Endothelial cell of umbilical vein (primary cell): ENCODE measurements at regions not wholly inside any gene's neighbourhood (a gene's known extent, or its start where the extent isn't known, plus 50 kb on each side); places are given as distances from the start of the nearest gene placed in this dataset.
A peak's percentile ranks its signal among the peaks of the same experiment; 100 is the strongest.

ENCODE experiments used
- BruUV-seq: library from RNA; stranded (reverse); fragments of 400-500 nt; replicated peaks from 2 replicates; lab custom pipeline; 2021; lab: Mats Ljungman, UMichigan
- CTCF ChIA-PET: fragments of 300-600, 350-600 bp; sonication (Branson Sonifier 250); formaldehyde crosslinking; loops from one replicate; lab custom pipeline; 2021; ENCODE audit warnings: antibody characterized with exemption, inconsistent platforms; lab: Charles Lee
- POLR2A ChIA-PET: fragments of 300-600, 350-600 bp; sonication (Branson Sonifier 250); formaldehyde crosslinking; loops from one replicate; lab custom pipeline; 2021; ENCODE audit warnings: antibody characterized with exemption, inconsistent platforms; lab: Charles Lee
- DNase-seq: peaks from one replicate; pipeline ENCODE4 v3.0.0-alpha.2; 2011; ENCODE audit warnings: low read depth, low spot score
- FAIRE-seq: peaks from 2 replicates; lab custom pipeline; 2011; peaks lifted over from hg19 to GRCh38; lab: Jason Lieb, UNC
- H2AFZ ChIP-seq: 2 replicates; pipeline ENCODE4 v1.6.0; 2012; ENCODE audit warnings: low read depth, low read length, control low read depth, inconsistent platforms
- H3K27ac ChIP-seq: 2 replicates; pipeline ENCODE4 v1.5.1; 2011; ENCODE audit warnings: low read depth, mild to moderate bottlenecking, control low read depth, low read length, moderate library complexity; ENCODE audit not compliant: insufficient read depth
- H3K27me3 ChIP-seq, 2 experiments: 2 replicates each; pipeline versions ENCODE4 v1.6.0 to v1.6.1; 2011; ENCODE audit warnings: low read length in 2 of 2, mixed read lengths in 1 of 2; ENCODE audit not compliant: control insufficient read depth in 2 of 2, insufficient read depth in 2 of 2
- H3K36me3 ChIP-seq, 2 experiments: 2 replicates in 1 of 2; 3 replicates in 1 of 2; pipeline ENCODE4 v1.5.1; 2011; ENCODE audit warnings: low read length in 2 of 2, mild to moderate bottlenecking in 1 of 2, moderate library complexity in 1 of 2; ENCODE audit not compliant: control insufficient read depth in 2 of 2, insufficient read depth in 2 of 2; ENCODE audit errors: extremely low read depth in 1 of 2
- H3K4me1 ChIP-seq: 3 replicates; pipeline ENCODE4 v1.5.1; 2011; ENCODE audit warnings: mild to moderate bottlenecking, low read length; ENCODE audit not compliant: control insufficient read depth, insufficient read depth; ENCODE audit errors: extremely low read depth
- H3K4me2 ChIP-seq: 2 replicates; pipeline ENCODE4 v1.6.1; 2011; ENCODE audit warnings: low read length, control low read depth, mixed read lengths; ENCODE audit not compliant: insufficient read depth
- H3K4me3 ChIP-seq, 3 experiments: fragments of 200-600 bp in 1 of 3; sonication (generic), shearing (Covaris generic) in 1 of 3; replicated peaks in 1 of 3; 2 replicates each; pipeline ENCODE4 v1.5.1; 2011 to 2016; ENCODE audit warnings: control low read depth in 3 of 3, low read length in 3 of 3, mild to moderate bottlenecking in 2 of 3, inconsistent platforms in 1 of 3, low read depth in 1 of 3, moderate library complexity in 1 of 3; ENCODE audit not compliant: insufficient read depth in 1 of 3
- H3K79me2 ChIP-seq: 2 replicates; pipeline ENCODE4 v1.6.0; 2012; ENCODE audit warnings: low read length, inconsistent platforms; ENCODE audit not compliant: control insufficient read depth, insufficient read depth
- H3K9ac ChIP-seq: replicated peaks from 2 replicates; pipeline ENCODE3; 2011; ENCODE audit warnings: low read length, control low read depth; ENCODE audit not compliant: insufficient read depth; ENCODE audit errors: extremely low read depth
- H3K9me1 ChIP-seq: replicated peaks from 3 replicates; pipeline ENCODE4 v1.6.0; 2011; ENCODE audit warnings: mild to moderate bottlenecking, low read length; ENCODE audit not compliant: control insufficient read depth, insufficient read depth; ENCODE audit errors: extremely low read depth
- H3K9me3 ChIP-seq: replicated peaks from 2 replicates; pipeline ENCODE4 v1.5.1; 2012; ENCODE audit warnings: low read length, inconsistent platforms; ENCODE audit not compliant: control insufficient read depth, insufficient read depth
- H4K20me1 ChIP-seq: replicated peaks from 2 replicates; pipeline ENCODE3; 2011; ENCODE audit warnings: mild to moderate bottlenecking, low read length; ENCODE audit not compliant: control insufficient read depth, insufficient read depth; ENCODE audit errors: extremely low read depth
- EZH2 ChIP-seq: IDR thresholded peaks from 2 replicates; pipeline ENCODE4 v1.6.1; 2012; ENCODE audit warnings: borderline replicate concordance, low read depth, mild to moderate bottlenecking, moderate library complexity, low read length, inconsistent platforms; ENCODE audit not compliant: severe bottlenecking
- FOS ChIP-seq: IDR thresholded peaks from 2 replicates; pipeline ENCODE4 v1.6.1; 2011; ENCODE audit warnings: mild to moderate bottlenecking, low read length, moderate library complexity, borderline replicate concordance; ENCODE audit not compliant: insufficient read depth
- GATA2 ChIP-seq: IDR thresholded peaks from 2 replicates; pipeline ENCODE4 v1.7.0; 2011; ENCODE audit warnings: low read depth, mild to moderate bottlenecking, moderate library complexity, mixed read lengths, low read length; ENCODE audit not compliant: insufficient read length, insufficient read depth
- JUN ChIP-seq: IDR thresholded peaks from 2 replicates; pipeline ENCODE4 v1.6.1; 2011; ENCODE audit warnings: borderline replicate concordance, low read depth; ENCODE audit not compliant: insufficient read length, insufficient read depth
- MYC ChIP-seq: IDR thresholded peaks from one replicate; pipeline ENCODE4 v1.6.1; 2011; ENCODE audit warnings: mild to moderate bottlenecking, low read depth, low read length
- POLR2A ChIP-seq: IDR thresholded peaks from 2 replicates; pipeline ENCODE4 v1.6.1; 2012; ENCODE audit warnings: low read depth, mild to moderate bottlenecking, control low read depth, low read length
- POLR2AphosphoS5 ChIP-seq: IDR thresholded peaks from 2 replicates; pipeline ENCODE4 v1.6.1; 2012; ENCODE audit warnings: low read depth, mild to moderate bottlenecking, control low read depth, low read length, moderate library complexity; ENCODE audit not compliant: insufficient read depth
- dilution Hi-C: fragments of 300-500 bp; cut with MboI; formaldehyde crosslinking; loops from one replicate; pipeline ENCODE4 v1.15.0; 2019; ENCODE audit warnings: low sequenced_read_pairs; ENCODE audit not compliant: extremely low pct_ligation_motif_present
- intact Hi-C: fragments of 100-400 bp; cut with micrococcal nuclease; formaldehyde crosslinking; loops from one replicate; pipeline ENCODE4 v1.10.0; 2022
- TF ChIP-seq, protein P1 (sequence below): IDR thresholded peaks from 2 replicates; pipeline ENCODE4 v1.6.1; 2011; ENCODE audit not compliant: insufficient read depth, insufficient read length
- TF ChIP-seq, protein P2 (sequence below), 2 donors: IDR thresholded peaks; 1 replicate in 1 of 2; 2 replicates in 1 of 2; pipeline ENCODE4 v1.5.1; 2011; ENCODE audit warnings: low read length in 2 of 2, mild to moderate bottlenecking in 2 of 2, moderate library complexity in 2 of 2, control low read depth in 1 of 2, inconsistent platforms in 1 of 2, low read depth in 1 of 2; ENCODE audit not compliant: insufficient read depth in 1 of 2; ENCODE audit errors: extremely low read depth in 1 of 2

DNA sequence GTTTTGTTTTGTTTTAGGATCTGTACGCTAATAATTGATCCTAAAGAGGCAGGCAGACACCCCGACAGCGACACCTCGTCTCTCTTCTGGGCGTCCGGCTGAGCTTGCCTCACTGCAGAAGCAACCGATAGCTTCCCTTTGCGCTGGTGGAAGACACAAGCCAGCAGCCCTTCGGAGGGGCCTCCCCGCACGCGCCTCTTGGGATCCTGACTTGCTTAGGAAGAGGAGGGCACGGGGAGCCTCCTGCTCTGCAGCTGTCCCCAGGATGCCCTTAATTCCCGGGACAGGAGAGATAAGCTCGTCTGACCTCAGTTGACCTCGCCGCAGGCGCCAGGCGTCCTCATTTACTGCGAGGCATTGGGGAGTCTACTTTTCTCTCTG is 94.0 kb downstream of the CD83 start:
- Histone ChIP-seq H3K79me2 (no peaks in the 10 kb centered on the region), H3K9me3 (no peaks in the 10 kb centered on the region), H4K20me1 (no peaks in the 10 kb centered on the region), H3K9ac (peak overlapping the region; percentile 21), H3K27me3 (peaks cover 0 to 9% of the 10 kb centered on the region in 2 experiments), H3K9me1 (no peaks in the 10 kb centered on the region), H3K4me3 (peak overlapping the region; percentile 1 to 61 (median 50)), H2AFZ (peak overlapping the region; percentile 71), H3K27ac (no peak overlapping the region), H3K4me1 (no peaks in the 10 kb centered on the region), H3K36me3 (no peaks in the 10 kb centered on the region), H3K4me2 (peak overlapping the region; percentile 69)
- POLR2A ChIA-PET, result no interaction called here
- TF ChIP-seq, protein P1, sequence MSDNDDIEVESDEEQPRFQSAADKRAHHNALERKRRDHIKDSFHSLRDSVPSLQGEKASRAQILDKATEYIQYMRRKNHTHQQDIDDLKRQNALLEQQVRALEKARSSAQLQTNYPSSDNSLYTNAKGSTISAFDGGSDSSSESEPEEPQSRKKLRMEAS, result no peak
- TF ChIP-seq FOS (no peak), EZH2 (no peak), MYC (no peak), GATA2 (no peak), POLR2AphosphoS5 (no peak), POLR2A (no peak), JUN (no peak)
- TF ChIP-seq, protein P2, sequence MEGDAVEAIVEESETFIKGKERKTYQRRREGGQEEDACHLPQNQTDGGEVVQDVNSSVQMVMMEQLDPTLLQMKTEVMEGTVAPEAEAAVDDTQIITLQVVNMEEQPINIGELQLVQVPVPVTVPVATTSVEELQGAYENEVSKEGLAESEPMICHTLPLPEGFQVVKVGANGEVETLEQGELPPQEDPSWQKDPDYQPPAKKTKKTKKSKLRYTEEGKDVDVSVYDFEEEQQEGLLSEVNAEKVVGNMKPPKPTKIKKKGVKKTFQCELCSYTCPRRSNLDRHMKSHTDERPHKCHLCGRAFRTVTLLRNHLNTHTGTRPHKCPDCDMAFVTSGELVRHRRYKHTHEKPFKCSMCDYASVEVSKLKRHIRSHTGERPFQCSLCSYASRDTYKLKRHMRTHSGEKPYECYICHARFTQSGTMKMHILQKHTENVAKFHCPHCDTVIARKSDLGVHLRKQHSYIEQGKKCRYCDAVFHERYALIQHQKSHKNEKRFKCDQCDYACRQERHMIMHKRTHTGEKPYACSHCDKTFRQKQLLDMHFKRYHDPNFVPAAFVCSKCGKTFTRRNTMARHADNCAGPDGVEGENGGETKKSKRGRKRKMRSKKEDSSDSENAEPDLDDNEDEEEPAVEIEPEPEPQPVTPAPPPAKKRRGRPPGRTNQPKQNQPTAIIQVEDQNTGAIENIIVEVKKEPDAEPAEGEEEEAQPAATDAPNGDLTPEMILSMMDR (IDR thresholded peaks at IDR 0.05; ENCODE audit: extremely low read depth in 1 of 2, insufficient read depth in 1 of 2, low read depth in 1 of 2, low read length in 2 of 2), result no peak
- BruUV-seq, result no TSS peak
- intact Hi-C loops, result loop anchor here (1.0 to 10.0 kb wide), 8 partner anchors 503 to 1412 kb away; no protein-coding TSS in a partner anchor
- DNase-seq (no peak), FAIRE-seq (peak; percentile 33)
- dilution Hi-C loops, result no loop called here
- CTCF ChIA-PET, result interaction anchor here (0.7 to 3.6 kb wide), 17 partner anchors 82 to 1415 kb away, joined by 3 to 22 read pairs (median 4); partner anchors contain the start of gene JARID2
